ENCODE measurements at regions not wholly inside any gene's neighbourhood (a gene's known extent, or its start where the extent isn't known, plus 50 kb on each side); places are given as distances from the start of the nearest gene placed in this dataset.

DNA sequence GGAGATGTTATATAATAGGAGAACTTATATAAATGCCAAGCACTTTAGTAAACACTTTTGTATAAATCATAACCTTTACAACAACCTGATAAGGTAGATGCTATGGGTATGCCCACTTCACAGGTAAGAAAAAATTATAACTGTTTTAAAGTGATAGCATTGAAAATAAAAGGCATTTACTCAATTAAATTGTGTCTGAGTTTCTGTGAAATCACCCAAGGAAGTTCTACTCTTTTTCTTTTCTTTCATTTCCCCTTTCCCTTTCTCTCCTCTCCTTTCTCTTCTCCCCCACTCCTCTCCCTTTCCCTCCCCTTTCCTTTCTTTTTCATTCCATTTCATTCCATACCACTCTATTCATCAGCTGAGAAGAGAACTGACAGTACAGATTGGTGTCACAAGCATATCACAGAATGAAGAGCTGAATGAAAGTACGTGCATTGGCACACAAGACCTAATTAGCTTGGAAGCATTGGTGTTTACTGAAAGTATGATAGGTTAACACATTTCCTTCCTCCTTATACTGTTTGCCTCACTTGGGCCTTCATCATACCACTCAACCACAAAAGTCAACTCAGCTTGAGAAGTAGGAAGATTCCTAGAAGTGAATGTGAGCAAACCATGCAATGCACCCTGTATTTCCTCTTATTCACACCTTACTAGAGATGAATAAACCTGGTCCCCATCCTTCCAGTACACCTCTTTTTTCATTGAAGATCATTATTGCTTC, 117.9 kb upstream of the AGR3 start:
- DNase-seq = no peak
- Histone ChIP-seq H2AFZ (ENCODE audit: low read length) (no peak overlapping the region), H3K4me1 (ENCODE audit: low read length) (no peaks in the 10 kb centered on the region), H3F3A (ENCODE audit: insufficient read depth, low read length) (no peaks in the 10 kb centered on the region), H3K4me2 (ENCODE audit: low read depth, low read length) (no peak overlapping the region), H3K9me3 (replicated peaks; ENCODE audit: insufficient read depth, low read length) (no peaks in the 10 kb centered on the region), H3K4me3 (ENCODE audit: low read length) (no peak overlapping the region), H3K36me3 (replicated peaks; ENCODE audit: insufficient read depth, low read length) (no peaks in the 10 kb centered on the region), H3K79me2 (ENCODE audit: low read length) (no peaks in the 10 kb centered on the region), H4K20me1 (ENCODE audit: insufficient read depth, low read length) (no peaks in the 10 kb centered on the region), H3K27me3 (replicated peaks; ENCODE audit: insufficient read depth, low read length) (no peaks in the 10 kb centered on the region), H3K27ac (ENCODE audit: low read length) (no peak overlapping the region), H3K9me2 (replicated peaks; ENCODE audit: insufficient read depth, low read length) (no peaks in the 10 kb centered on the region), H3K9ac (ENCODE audit: low read length) (no peak overlapping the region)
- TF ChIP-seq, protein P1, sequence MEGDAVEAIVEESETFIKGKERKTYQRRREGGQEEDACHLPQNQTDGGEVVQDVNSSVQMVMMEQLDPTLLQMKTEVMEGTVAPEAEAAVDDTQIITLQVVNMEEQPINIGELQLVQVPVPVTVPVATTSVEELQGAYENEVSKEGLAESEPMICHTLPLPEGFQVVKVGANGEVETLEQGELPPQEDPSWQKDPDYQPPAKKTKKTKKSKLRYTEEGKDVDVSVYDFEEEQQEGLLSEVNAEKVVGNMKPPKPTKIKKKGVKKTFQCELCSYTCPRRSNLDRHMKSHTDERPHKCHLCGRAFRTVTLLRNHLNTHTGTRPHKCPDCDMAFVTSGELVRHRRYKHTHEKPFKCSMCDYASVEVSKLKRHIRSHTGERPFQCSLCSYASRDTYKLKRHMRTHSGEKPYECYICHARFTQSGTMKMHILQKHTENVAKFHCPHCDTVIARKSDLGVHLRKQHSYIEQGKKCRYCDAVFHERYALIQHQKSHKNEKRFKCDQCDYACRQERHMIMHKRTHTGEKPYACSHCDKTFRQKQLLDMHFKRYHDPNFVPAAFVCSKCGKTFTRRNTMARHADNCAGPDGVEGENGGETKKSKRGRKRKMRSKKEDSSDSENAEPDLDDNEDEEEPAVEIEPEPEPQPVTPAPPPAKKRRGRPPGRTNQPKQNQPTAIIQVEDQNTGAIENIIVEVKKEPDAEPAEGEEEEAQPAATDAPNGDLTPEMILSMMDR (IDR thresholded peaks at IDR 0.05; ENCODE audit: low read length) = no peak
- no peak for TF ChIP-seq EZH2 (optimal IDR thresholded peaks at IDR 0.05; ENCODE audit: low read depth, low read length)
- TF ChIP-seq EZH2phosphoT487 (IDR thresholded peaks at IDR 0.05; ENCODE audit: low read length) = no peak

DNA sequence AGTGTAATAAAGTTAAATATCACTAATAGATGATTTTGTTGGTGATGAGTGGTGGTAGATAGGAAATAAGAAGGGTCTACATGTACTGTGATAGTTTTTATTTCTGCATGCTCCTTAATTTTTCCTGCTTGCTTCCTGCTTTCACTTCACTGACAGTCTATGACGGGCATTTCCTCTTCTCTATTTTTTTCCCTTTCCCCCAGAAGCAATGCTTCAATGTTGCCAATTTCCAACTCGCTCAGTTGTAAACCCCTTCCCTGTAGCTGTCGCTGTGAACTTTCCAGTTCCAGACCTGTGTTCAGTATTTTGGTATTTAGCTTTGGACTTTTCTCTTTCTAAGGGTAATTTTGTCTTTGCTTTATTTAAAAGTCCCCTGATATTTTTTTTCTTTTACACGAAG, 123.5 kb upstream of the AGR3 start:
- Histone ChIP-seq H3K36me3 (replicated peaks; ENCODE audit: insufficient read depth, low read length) (no peaks in the 10 kb centered on the region), H3K27me3 (replicated peaks; ENCODE audit: insufficient read depth, low read length) (no peaks in the 10 kb centered on the region), H3K9me3 (replicated peaks; ENCODE audit: insufficient read depth, low read length) (no peaks in the 10 kb centered on the region), H3K27ac (ENCODE audit: low read length) (no peak overlapping the region), H3K79me2 (ENCODE audit: low read length) (no peaks in the 10 kb centered on the region), H3K4me2 (ENCODE audit: low read depth, low read length) (no peak overlapping the region), H3K4me1 (ENCODE audit: low read length) (no peaks in the 10 kb centered on the region), H4K20me1 (ENCODE audit: insufficient read depth, low read length) (no peaks in the 10 kb centered on the region), H3K4me3 (ENCODE audit: low read length) (no peak overlapping the region), H2AFZ (ENCODE audit: low read length) (no peak overlapping the region), H3K9me2 (replicated peaks; ENCODE audit: insufficient read depth, low read length) (no peaks in the 10 kb centered on the region), H3F3A (ENCODE audit: insufficient read depth, low read length) (no peaks in the 10 kb centered on the region), H3K9ac (ENCODE audit: low read length) (no peak overlapping the region)
- DNase-seq = no peak
- TF ChIP-seq, protein P1 (IDR thresholded peaks at IDR 0.05; ENCODE audit: low read length) = no peak
- TF ChIP-seq EZH2phosphoT487 (IDR thresholded peaks at IDR 0.05; ENCODE audit: low read length) = no peak
- TF ChIP-seq EZH2 (optimal IDR thresholded peaks at IDR 0.05; ENCODE audit: low read depth, low read length) = no peak

DNA sequence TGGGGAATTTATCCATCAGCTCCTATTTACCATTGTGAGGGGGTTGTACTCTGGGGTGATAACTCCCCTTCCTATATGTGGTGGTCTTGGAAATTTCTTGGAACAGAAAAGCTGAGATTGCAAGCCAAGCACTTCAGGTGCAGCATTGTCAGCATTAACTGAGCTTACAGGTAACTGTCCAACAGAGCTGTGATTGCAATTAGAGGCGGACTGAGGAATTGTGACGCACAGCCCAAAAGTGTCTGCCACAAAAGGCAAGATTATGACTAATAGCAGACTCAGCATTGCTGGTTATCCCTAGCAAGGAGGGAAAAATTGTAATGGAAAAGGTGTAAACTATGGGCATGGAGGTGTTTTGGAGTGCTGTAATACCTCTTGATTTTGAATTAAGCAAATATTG, 126.1 kb upstream of the AGR3 start:
- no peak overlapping the region for H3K9ac ChIP-seq (ENCODE audit: low read length)
- H3K4me2 ChIP-seq (ENCODE audit: low read depth, low read length) = no peak overlapping the region
- no peaks in the 10 kb centered on the region for H3K9me3 ChIP-seq (replicated peaks; ENCODE audit: insufficient read depth, low read length)
- H3K9me2 ChIP-seq (replicated peaks; ENCODE audit: insufficient read depth, low read length) = no peaks in the 10 kb centered on the region
- H3K4me1 ChIP-seq (ENCODE audit: low read length) = no peaks in the 10 kb centered on the region
- no peaks in the 10 kb centered on the region for H3F3A ChIP-seq (ENCODE audit: insufficient read depth, low read length)
- H3K27me3 ChIP-seq (replicated peaks; ENCODE audit: insufficient read depth, low read length) = no peaks in the 10 kb centered on the region
- H4K20me1 ChIP-seq (ENCODE audit: insufficient read depth, low read length) = no peaks in the 10 kb centered on the region
- no peaks in the 10 kb centered on the region for H3K79me2 ChIP-seq (ENCODE audit: low read length)
- no peak overlapping the region for H2AFZ ChIP-seq (ENCODE audit: low read length)
- no peak for DNase-seq
- H3K4me3 ChIP-seq (ENCODE audit: low read length) = no peak overlapping the region
- H3K36me3 ChIP-seq (replicated peaks; ENCODE audit: insufficient read depth, low read length) = no peaks in the 10 kb centered on the region
- no peak overlapping the region for H3K27ac ChIP-seq (ENCODE audit: low read length)
- TF ChIP-seq EZH2 (optimal IDR thresholded peaks at IDR 0.05; ENCODE audit: low read depth, low read length) (no peak), EZH2phosphoT487 (IDR thresholded peaks at IDR 0.05; ENCODE audit: low read length) (no peak)
- TF ChIP-seq, protein P1 (IDR thresholded peaks at IDR 0.05; ENCODE audit: low read length) = no peak

All from MM.1S (cell line).